HUES48 (cell line): ENCODE measurements at regions not wholly inside any gene's neighbourhood (a gene's known extent, or its start where the extent isn't known, plus 50 kb on each side); places are given as distances from the start of the nearest gene placed in this dataset.

ENCODE experiments used
- H3K27ac ChIP-seq: one replicate; pipeline ENCODE4 v1.7.0; 2013; ENCODE audit warnings: low read depth, low read length, inconsistent platforms
- H3K27me3 ChIP-seq: 2 replicates; pipeline ENCODE4 v1.6.1; 2013; ENCODE audit warnings: mild to moderate bottlenecking, low read length; ENCODE audit not compliant: control insufficient read depth, insufficient read depth
- H3K36me3 ChIP-seq: 2 replicates; pipeline ENCODE4 v1.6.1; 2013; ENCODE audit warnings: low read length; ENCODE audit not compliant: control insufficient read depth, insufficient read depth
- H3K4me1 ChIP-seq: 2 replicates; pipeline ENCODE4 v1.6.1; 2013; ENCODE audit warnings: mild to moderate bottlenecking, low read length; ENCODE audit not compliant: control insufficient read depth, insufficient read depth
- H3K4me3 ChIP-seq: 2 replicates; pipeline ENCODE4 v1.5.1; 2013; ENCODE audit warnings: mild to moderate bottlenecking, low read depth, low read length
- H3K9ac ChIP-seq: 2 replicates; pipeline ENCODE4 v1.6.1; 2013; ENCODE audit warnings: mild to moderate bottlenecking, low read depth, low read length, moderate library complexity
- H3K9me3 ChIP-seq: 2 replicates; pipeline ENCODE4 v1.6.1; 2013; ENCODE audit warnings: low read length; ENCODE audit not compliant: control insufficient read depth, insufficient read depth

- Histone ChIP-seq H3K9me3 (peaks cover 21% of the 10 kb centered on the region), H3K27me3 (peaks cover 35% of the 10 kb centered on the region), H3K4me3 (no peak overlapping the region), H3K27ac (no peak overlapping the region), H3K9ac (no peak overlapping the region), H3K4me1 (0 out of 2 replicates have a peak, but pooled peaks cover 4% of the 10 kb centered on the region), H3K36me3 (no peaks in the 10 kb centered on the region)
Observed at GRCh38 chr19:27751044-27751391, 1461.9 kb downstream of the UQCRFS1 start.

GRCh38 chr19:27750391-27751043 lies 1462.4 kb downstream of the UQCRFS1 start:
- Histone ChIP-seq H3K4me3 (no peak overlapping the region), H3K4me1 (0 out of 2 replicates have a peak, but pooled peaks cover 4% of the 10 kb centered on the region), H3K9me3 (peaks cover 22% of the 10 kb centered on the region), H3K27ac (no peak overlapping the region), H3K36me3 (no peaks in the 10 kb centered on the region), H3K9ac (no peak overlapping the region), H3K27me3 (peaks cover 30% of the 10 kb centered on the region)

GRCh38 chr19:27748551-27749152 lies 1464.3 kb downstream of the UQCRFS1 start:
- Histone ChIP-seq H3K4me3 (no peak overlapping the region), H3K9me3 (peaks cover 26% of the 10 kb centered on the region), H3K36me3 (no peaks in the 10 kb centered on the region), H3K4me1 (0 out of 2 replicates have a peak, but pooled peaks cover 4% of the 10 kb centered on the region), H3K27me3 (peaks cover 29% of the 10 kb centered on the region), H3K9ac (no peak overlapping the region), H3K27ac (no peak overlapping the region)

DNA sequence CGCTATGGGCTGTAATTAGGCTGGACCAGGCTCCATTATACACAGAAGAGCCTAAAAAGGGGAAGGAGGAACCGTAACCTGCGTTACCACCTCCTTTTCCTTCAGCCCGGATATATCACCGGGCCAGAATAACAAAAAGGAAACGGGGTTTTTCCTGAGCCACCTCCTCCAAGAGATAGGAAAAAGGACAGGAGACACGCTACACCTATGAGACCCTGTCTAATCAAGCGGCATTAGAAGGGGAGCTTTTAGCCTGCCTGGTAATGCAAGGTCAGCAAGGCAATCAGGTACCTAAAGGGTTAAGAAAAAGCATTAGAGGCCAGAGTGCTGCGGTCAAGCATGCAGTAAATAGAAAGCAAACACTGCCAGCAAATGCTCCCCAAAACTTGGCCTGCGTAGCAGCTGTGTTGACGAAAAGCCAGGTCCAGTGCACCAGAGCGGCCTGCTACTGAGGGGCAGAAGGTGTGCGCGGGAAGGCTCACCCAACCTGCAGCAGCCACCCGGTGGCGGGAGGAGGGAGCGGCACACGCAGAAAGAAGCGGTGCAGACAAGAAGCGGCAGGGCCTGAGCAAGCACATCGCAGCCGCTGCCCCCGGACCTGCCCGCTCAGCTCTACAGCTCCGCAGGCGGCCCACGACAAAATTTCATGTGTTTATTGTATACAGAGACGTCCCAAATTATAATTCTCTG lies 1466.1 kb downstream of the UQCRFS1 start:
- Histone ChIP-seq H3K9me3 (peaks cover 43% of the 10 kb centered on the region), H3K27me3 (peaks cover 20% of the 10 kb centered on the region), H3K4me1 (0 out of 2 replicates have a peak, but pooled peaks cover 4% of the 10 kb centered on the region), H3K9ac (no peak overlapping the region), H3K4me3 (no peak overlapping the region), H3K36me3 (no peaks in the 10 kb centered on the region), H3K27ac (no peak overlapping the region)

DNA sequence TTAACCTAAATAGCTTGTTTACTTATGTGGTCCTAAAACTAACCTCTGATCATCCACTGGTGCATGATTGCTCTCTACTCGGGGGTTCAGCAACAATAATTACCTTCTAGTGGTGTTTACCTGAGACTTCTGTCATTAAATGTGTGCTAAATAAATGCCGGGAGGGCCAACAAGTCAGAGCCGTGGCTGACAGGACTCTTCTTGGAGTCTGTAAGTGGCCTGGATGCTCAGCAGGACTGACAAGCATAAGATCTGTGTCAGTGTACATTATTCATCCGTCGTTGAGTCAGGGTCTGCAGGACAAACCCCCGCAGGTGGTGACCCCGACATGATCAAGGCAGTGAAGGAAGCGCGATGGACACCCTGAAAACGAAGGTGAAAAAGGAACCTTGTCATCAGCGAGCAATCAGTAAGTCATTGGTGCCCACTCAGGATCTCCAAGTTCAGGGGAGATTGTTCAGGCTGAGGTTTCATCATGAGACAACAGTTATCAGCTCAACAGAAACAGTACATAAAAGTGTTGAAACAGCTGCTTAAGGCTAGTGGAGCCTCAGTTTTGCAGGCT lies 1466.9 kb downstream of the UQCRFS1 start:
- peaks cover 39% of the 10 kb centered on the region for H3K9me3 ChIP-seq
- H3K4me1 ChIP-seq, result 0 out of 2 replicates have a peak, but pooled peaks cover 4% of the 10 kb centered on the region
- H3K27ac ChIP-seq, result no peak overlapping the region
- no peak overlapping the region for H3K9ac ChIP-seq
- H3K27me3 ChIP-seq, result peaks cover 15% of the 10 kb centered on the region
- H3K4me3 ChIP-seq, result no peak overlapping the region
- no peaks in the 10 kb centered on the region for H3K36me3 ChIP-seq

DNA sequence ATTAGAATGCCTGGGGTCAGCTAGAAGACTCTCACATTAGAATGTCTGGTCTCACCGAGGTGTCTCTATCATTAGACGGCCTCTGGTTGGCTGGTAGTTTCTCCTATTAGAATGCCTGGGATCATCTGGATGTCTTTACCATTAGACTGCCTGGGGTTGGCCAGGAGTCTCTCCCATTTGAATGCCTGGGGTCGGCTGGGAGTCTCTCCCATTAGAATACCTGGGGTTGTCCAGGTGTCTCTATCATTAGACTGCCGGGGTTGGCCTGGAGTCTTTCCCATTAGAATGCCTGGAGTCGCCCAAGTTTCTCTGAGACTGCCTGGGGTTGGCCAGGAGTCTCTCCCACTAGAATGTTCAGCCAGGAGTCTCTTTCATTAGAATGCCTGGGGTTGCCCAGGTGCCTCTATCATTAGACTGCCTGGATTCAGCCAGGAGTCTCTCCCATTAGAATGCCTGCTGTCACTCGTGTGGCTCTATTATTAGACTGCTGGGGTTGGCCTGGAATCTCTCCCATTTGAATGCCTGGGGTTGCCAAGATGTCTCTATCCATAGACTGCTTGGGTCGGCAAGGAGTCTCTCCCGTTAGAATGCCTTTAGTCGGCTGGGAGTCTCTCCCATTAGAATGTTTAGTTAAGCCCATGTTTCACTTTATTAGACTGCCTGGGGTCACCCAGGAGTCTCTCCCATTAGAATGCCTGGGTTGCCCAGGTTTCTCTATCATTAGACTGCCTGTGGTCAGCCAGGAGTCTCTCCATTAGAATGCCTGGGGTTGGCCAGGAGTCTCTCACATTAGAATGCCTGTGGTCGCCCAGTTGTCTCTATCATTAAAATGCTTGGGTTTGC lies 1467.8 kb downstream of the UQCRFS1 start:
- Histone ChIP-seq H3K9ac (no peak overlapping the region), H3K36me3 (no peaks in the 10 kb centered on the region), H3K27me3 (peaks cover 15% of the 10 kb centered on the region), H3K4me3 (no peak overlapping the region), H3K4me1 (0 out of 2 replicates have a peak, but pooled peaks cover 4% of the 10 kb centered on the region), H3K9me3 (peaks cover 45% of the 10 kb centered on the region), H3K27ac (no peak overlapping the region)

DNA sequence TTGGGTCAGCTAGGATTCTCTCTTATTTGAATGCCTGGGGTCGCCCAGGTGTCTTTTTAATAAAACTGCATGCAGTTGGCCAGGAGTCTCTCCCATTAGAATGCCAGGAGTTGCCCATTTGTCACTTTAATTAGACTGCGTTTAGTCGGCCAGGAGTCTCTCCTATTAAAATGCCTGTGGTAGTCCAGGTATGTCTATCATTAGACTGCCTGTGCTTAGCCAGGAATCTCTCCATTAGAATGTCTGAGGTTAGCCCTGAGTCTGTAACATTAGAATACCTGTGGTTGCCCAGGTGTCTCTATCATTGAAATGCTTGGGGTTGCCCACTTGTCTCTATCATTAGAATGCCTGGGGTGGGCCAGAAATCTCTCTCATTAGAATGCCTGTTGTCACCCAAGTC lies 1470.9 kb downstream of the UQCRFS1 start:
- Histone ChIP-seq H3K27me3 (no peaks in the 10 kb centered on the region; the same call in 1 of the 2 replicates), H3K27ac (no peak overlapping the region), H3K4me1 (no peaks in the 10 kb centered on the region), H3K9me3 (peaks cover 69% of the 10 kb centered on the region), H3K36me3 (no peaks in the 10 kb centered on the region), H3K4me3 (no peak overlapping the region), H3K9ac (no peak overlapping the region)

DNA sequence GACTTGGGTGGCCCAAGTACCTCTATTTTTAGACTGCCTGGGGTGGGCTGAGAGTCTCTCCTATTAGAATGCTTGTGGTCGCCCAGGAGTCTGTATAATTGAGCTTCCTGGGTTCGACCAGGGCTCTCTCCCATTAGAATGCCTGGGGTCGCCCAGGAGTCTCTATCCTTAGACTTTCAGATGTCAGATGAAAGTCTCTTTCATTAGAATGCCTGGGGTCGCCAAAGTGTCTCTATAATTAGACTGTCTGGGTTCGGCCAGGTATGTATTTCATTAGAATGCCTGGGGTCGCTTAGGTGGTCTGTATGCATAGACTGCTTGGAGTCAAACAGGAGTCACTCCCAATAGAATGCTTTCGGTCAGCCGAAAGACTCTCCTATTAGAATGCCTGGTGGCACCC lies 1471.7 kb downstream of the UQCRFS1 start:
- no peak overlapping the region for H3K27ac ChIP-seq

GRCh38 chr19:27740396-27740795 lies 1472.6 kb downstream of the UQCRFS1 start:
- Histone ChIP-seq H3K9ac (no peak overlapping the region), H3K27ac (no peak overlapping the region), H3K4me1 (no peaks in the 10 kb centered on the region), H3K4me3 (no peak overlapping the region), H3K36me3 (no peaks in the 10 kb centered on the region), H3K27me3 (no peaks in the 10 kb centered on the region), H3K9me3 (peaks cover 76% of the 10 kb centered on the region)

More for the DNA sequence above, 1471.7 kb downstream of the UQCRFS1 start:
- H3K4me1 ChIP-seq, result no peaks in the 10 kb centered on the region
- H3K9ac ChIP-seq, result no peak overlapping the region
- H3K36me3 ChIP-seq, result no peaks in the 10 kb centered on the region
- H3K9me3 ChIP-seq, result peaks cover 74% of the 10 kb centered on the region
- no peaks in the 10 kb centered on the region; the same call in 1 of the 2 replicates for H3K27me3 ChIP-seq
- no peak overlapping the region for H3K4me3 ChIP-seq

- Histone ChIP-seq H3K4me1 (no peaks in the 10 kb centered on the region), H3K4me3 (no peak overlapping the region), H3K9ac (no peak overlapping the region), H3K9me3 (peaks cover 81% of the 10 kb centered on the region), H3K36me3 (no peaks in the 10 kb centered on the region), H3K27ac (no peak overlapping the region), H3K27me3 (no peaks in the 10 kb centered on the region)
Observed at GRCh38 chr19:27738569-27739193, 1474.3 kb downstream of the UQCRFS1 start.
